Stomach smooth muscle (tissue), 2 donors: ENCODE measurements at regions not wholly inside any gene's neighbourhood (a gene's known extent, or its start where the extent isn't known, plus 50 kb on each side); places are given as distances from the start of the nearest gene placed in this dataset.

Source experiments
- H3K27ac ChIP-seq: one replicate; pipeline ENCODE4 v1.7.0; 2013; ENCODE audit warnings: mild to moderate bottlenecking, low read length, inconsistent platforms
- H3K27me3 ChIP-seq, 2 donors: one replicate each; pipeline ENCODE4 v1.7.0; 2013; ENCODE audit warnings: low read length in 2 of 2; ENCODE audit not compliant: insufficient read depth in 2 of 2, control insufficient read depth in 1 of 2
- H3K36me3 ChIP-seq, 2 donors: one replicate each; pipeline ENCODE4 v1.7.0; 2013; ENCODE audit warnings: low read length in 2 of 2; ENCODE audit not compliant: control insufficient read depth in 2 of 2, insufficient read depth in 2 of 2
- H3K4me1 ChIP-seq: one replicate; pipeline ENCODE4 v1.7.0; 2013; ENCODE audit warnings: low read length; ENCODE audit not compliant: control insufficient read depth, insufficient read depth
- H3K4me3 ChIP-seq, 2 donors: one replicate each; pipeline ENCODE4 v1.7.0; 2013; ENCODE audit warnings: low read length in 2 of 2
- H3K9ac ChIP-seq, 2 donors: one replicate each; pipeline ENCODE4 v1.7.0; 2013; ENCODE audit warnings: low read length in 2 of 2, mild to moderate bottlenecking in 1 of 2
- H3K9me3 ChIP-seq, 2 donors: one replicate each; pipeline ENCODE4 v1.7.0; 2013; ENCODE audit warnings: low read length in 2 of 2; ENCODE audit not compliant: control insufficient read depth in 2 of 2
- donor health status: healthy.
- donor health status: Pancreatic carcinoma.

GRCh38 chr3:159074756-159075701 is 273.2 kb downstream of the MFSD1 start:
- Histone ChIP-seq H3K9me3 (no peaks in the 10 kb centered on the region), H3K4me3 (no peak overlapping the region), H3K27ac (no peak overlapping the region), H3K9ac (no peak overlapping the region), H3K4me1 (no peaks in the 10 kb centered on the region), H3K36me3 (no peaks in the 10 kb centered on the region), H3K27me3 (no peaks in the 10 kb centered on the region)

DNA sequence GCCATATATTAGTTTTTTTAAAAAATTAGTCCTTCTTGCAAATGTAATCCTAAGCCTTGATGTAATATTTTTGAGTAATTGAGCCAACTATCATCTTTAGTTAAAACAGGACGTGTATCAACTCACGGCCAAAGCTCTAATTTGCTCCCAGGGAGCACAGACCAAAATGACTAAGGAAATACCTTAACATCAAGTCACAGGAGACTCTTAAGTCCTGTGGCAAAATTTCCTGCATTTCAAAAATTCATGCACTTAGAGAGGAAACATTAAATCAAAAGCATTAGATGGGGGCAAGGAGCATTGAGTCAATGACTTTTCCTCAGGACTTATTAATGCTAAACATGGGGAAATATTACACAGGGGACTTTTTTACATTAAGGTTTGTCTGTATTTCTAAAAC is 276.0 kb downstream of the MFSD1 start:
- no peak overlapping the region for H3K27ac ChIP-seq
- H3K36me3 ChIP-seq, result no peaks in the 10 kb centered on the region
- H3K9ac ChIP-seq, result no peak overlapping the region
- no peaks in the 10 kb centered on the region for H3K4me1 ChIP-seq
- no peak overlapping the region for H3K4me3 ChIP-seq
- no peaks in the 10 kb centered on the region for H3K9me3 ChIP-seq
- H3K27me3 ChIP-seq, result no peaks in the 10 kb centered on the region

GRCh38 chr3:159080256-159080655 is 278.4 kb downstream of the MFSD1 start:
- no peak overlapping the region for H3K27ac ChIP-seq
- H3K36me3 ChIP-seq, result no peaks in the 10 kb centered on the region
- H3K4me3 ChIP-seq, result no peak overlapping the region
- H3K9ac ChIP-seq, result no peak overlapping the region
- no peaks in the 10 kb centered on the region for H3K27me3 ChIP-seq
- no peaks in the 10 kb centered on the region for H3K4me1 ChIP-seq
- no peaks in the 10 kb centered on the region for H3K9me3 ChIP-seq

GRCh38 chr3:159080821-159081220 is 279.0 kb downstream of the MFSD1 start:
- no peaks in the 10 kb centered on the region for H3K4me1 ChIP-seq
- no peaks in the 10 kb centered on the region for H3K9me3 ChIP-seq
- H3K9ac ChIP-seq, result no peak overlapping the region
- H3K27ac ChIP-seq, result no peak overlapping the region
- H3K4me3 ChIP-seq, result no peak overlapping the region
- H3K36me3 ChIP-seq, result no peaks in the 10 kb centered on the region
- H3K27me3 ChIP-seq, result no peaks in the 10 kb centered on the region

- Histone ChIP-seq H3K9ac (no peak overlapping the region), H3K4me3 (no peak overlapping the region)
Measured at GRCh38 chr3:159082519-159082918, 280.7 kb downstream of the MFSD1 start.

GRCh38 chr3:159091936-159092335 is 290.1 kb downstream of the MFSD1 start:
- H3K9ac ChIP-seq, result no peak overlapping the region
- H3K27ac ChIP-seq, result no peak overlapping the region
- no peaks in the 10 kb centered on the region for H3K4me1 ChIP-seq
- no peaks in the 10 kb centered on the region for H3K36me3 ChIP-seq
- H3K4me3 ChIP-seq, result no peak overlapping the region
- no peaks in the 10 kb centered on the region for H3K27me3 ChIP-seq
- no peaks in the 10 kb centered on the region for H3K9me3 ChIP-seq

More at GRCh38 chr3:159082519-159082918, 280.7 kb downstream of the MFSD1 start:
- no peaks in the 10 kb centered on the region for H3K4me1 ChIP-seq
- no peaks in the 10 kb centered on the region for H3K36me3 ChIP-seq
- H3K27me3 ChIP-seq, result no peaks in the 10 kb centered on the region
- H3K9me3 ChIP-seq, result no peaks in the 10 kb centered on the region
- H3K27ac ChIP-seq, result no peak overlapping the region

- Histone ChIP-seq H3K27me3 (no peaks in the 10 kb centered on the region), H3K4me1 (no peaks in the 10 kb centered on the region), H3K9me3 (no peaks in the 10 kb centered on the region), H3K27ac (no peak overlapping the region), H3K36me3 (no peaks in the 10 kb centered on the region), H3K4me3 (no peak overlapping the region), H3K9ac (no peak overlapping the region)
Measured at GRCh38 chr3:159102001-159102400, 300.1 kb downstream of the MFSD1 start.

DNA sequence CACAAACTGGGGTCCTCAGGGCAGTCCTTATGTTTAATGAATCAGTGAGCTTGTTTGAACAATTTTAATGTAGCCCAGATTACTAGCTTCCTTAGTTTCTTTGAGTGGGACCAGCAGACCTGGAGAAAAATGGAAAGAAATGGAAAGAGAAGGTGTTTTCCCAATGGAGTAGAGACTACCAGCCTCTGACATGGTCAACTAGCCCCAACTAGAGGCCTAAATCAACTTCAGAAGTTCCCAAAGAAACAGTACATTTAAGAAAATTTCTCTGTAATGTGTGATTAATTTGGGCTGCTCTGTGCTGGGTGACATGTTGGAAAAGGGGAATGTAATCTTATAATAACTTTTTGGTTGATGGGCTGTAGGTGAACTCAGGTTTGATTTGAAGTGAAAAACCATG is 310.9 kb downstream of the MFSD1 start:
- Histone ChIP-seq H3K9me3 (no peaks in the 10 kb centered on the region), H3K36me3 (no peaks in the 10 kb centered on the region), H3K27ac (no peak overlapping the region), H3K4me1 (no peaks in the 10 kb centered on the region), H3K9ac (no peak overlapping the region), H3K27me3 (no peaks in the 10 kb centered on the region), H3K4me3 (no peak overlapping the region)

DNA sequence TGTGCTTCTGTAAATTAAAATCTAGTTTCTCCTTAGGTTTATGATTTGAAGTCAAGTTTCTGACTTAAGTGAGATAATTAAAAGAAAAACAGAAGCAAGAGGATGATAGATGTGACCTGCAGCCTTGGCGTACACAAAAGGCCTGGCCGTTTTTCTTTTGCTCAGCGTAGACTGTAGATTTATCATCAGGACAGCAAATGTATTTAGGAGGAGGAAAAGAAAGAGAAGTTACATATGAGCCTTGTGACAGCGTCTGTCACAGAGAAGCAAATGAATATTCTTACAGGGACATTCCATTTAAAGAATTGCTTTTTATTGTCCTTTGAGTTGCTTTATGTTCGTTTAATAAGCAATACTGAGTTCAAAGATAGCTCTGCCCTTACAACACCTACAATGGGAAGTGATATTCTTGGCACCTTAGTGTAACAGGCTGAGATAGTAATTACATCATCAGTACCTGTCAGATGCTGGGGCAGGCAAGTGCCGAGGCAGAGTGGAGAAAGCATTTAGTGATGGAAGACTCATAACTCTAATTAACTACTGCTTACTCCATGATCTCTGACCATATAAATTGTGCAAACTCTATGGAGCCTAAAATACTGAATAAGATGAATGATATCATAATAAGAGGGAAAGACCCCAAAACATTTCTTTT is 311.5 kb downstream of the MFSD1 start:
- no peak overlapping the region for H3K9ac ChIP-seq
- no peak overlapping the region for H3K27ac ChIP-seq
- no peaks in the 10 kb centered on the region for H3K4me1 ChIP-seq
- H3K27me3 ChIP-seq, result no peaks in the 10 kb centered on the region
- H3K9me3 ChIP-seq, result no peaks in the 10 kb centered on the region
- H3K36me3 ChIP-seq, result no peaks in the 10 kb centered on the region
- H3K4me3 ChIP-seq, result no peak overlapping the region

DNA sequence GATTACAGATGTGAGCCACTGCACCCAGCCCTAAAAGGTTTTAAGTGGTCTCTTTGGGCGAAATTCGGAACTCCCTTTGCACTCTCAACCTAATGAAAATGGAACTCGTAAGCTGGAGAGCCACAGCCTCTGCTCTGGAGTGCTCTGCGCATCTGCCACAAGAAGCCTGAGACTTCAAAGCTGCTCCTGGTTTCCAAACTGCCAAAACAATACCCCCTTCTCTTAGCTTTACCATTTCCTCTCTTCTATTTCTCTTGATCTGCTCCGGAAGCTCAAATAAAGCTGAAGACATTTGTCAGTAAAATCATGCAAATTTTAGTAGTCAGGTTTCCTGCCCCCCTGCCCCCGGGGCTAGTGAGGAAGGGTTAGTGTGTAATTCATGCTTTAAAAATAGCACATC is 312.7 kb downstream of the MFSD1 start:
- no peaks in the 10 kb centered on the region for H3K36me3 ChIP-seq
- H3K27ac ChIP-seq, result no peak overlapping the region
- H3K9ac ChIP-seq, result no peak overlapping the region
- no peak overlapping the region for H3K4me3 ChIP-seq
- H3K9me3 ChIP-seq, result no peaks in the 10 kb centered on the region
- no peaks in the 10 kb centered on the region for H3K4me1 ChIP-seq
- no peaks in the 10 kb centered on the region for H3K27me3 ChIP-seq

DNA sequence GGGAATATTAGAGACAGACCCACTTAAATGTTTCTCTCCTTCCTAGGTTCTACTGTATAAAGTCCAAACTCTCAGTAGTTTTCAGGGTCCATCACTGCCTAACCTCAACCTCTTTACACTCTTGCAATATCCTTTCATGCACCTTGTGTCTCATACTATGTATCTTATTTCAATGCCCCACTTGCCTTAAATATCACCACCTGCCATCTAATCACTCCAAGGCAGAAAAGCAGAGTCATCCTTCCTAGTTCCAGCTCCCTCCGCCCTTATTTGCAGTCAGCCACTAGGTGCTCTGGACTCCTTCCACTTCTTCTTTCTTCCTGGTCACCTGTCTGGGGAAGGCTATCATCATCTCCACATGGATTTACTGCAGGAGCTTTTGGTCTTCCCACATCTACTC is 322.0 kb downstream of the MFSD1 start:
- H3K4me3 ChIP-seq, result no peak overlapping the region
- no peak overlapping the region for H3K9ac ChIP-seq
- H3K4me1 ChIP-seq, result no peaks in the 10 kb centered on the region
- H3K9me3 ChIP-seq, result no peaks in the 10 kb centered on the region
- no peak overlapping the region for H3K27ac ChIP-seq
- H3K27me3 ChIP-seq, result no peaks in the 10 kb centered on the region
- H3K36me3 ChIP-seq, result no peaks in the 10 kb centered on the region
